CD14-positive monocyte (primary cell): ENCODE measurements at regions not wholly inside any gene's neighbourhood (a gene's known extent, or its start where the extent isn't known, plus 50 kb on each side); places are given as distances from the start of the nearest gene placed in this dataset.
A peak's percentile ranks its signal among the peaks of the same experiment; 100 is the strongest.

ENCODE experiments used
- DNase-seq, 3 donors: peaks; one replicate each; pipeline ENCODE4 v3.0.0-alpha.2; 2011 to 2022
- H2AFZ ChIP-seq: 2 replicates; pipeline ENCODE4 v1.6.0; 2012; ENCODE audit warnings: mild to moderate bottlenecking, low read depth, low read length, inconsistent platforms; ENCODE audit not compliant: insufficient read depth, poor library complexity, severe bottlenecking
- H3K27ac ChIP-seq, 2 donors: 1 replicate in 1 of 2; 2 replicates in 1 of 2; pipeline ENCODE4 v1.5.1; 2012 to 2013; ENCODE audit warnings: low read length in 2 of 2, control low read depth in 1 of 2, inconsistent platforms in 1 of 2, low read depth in 1 of 2, mild to moderate bottlenecking in 1 of 2
- H3K27me3 ChIP-seq, 2 donors: one replicate each; pipeline versions ENCODE4 v1.6.0 to v1.6.1; 2011 to 2013; ENCODE audit warnings: low read length in 2 of 2; ENCODE audit not compliant: control insufficient read depth in 2 of 2, insufficient read depth in 2 of 2
- H3K36me3 ChIP-seq, 2 donors: replicated peaks in 1 of 2; 1 replicate in 1 of 2; 2 replicates in 1 of 2; pipeline versions ENCODE4 v1.5.1 to v1.6.1; 2012 to 2013; ENCODE audit warnings: low read length in 2 of 2, control low read depth in 1 of 2, inconsistent platforms in 1 of 2, mild to moderate bottlenecking in 1 of 2; ENCODE audit not compliant: insufficient read depth in 2 of 2, control insufficient read depth in 1 of 2
- H3K4me1 ChIP-seq, 2 donors: 1 replicate in 1 of 2; 2 replicates in 1 of 2; pipeline versions ENCODE4 v1.5.1 to v1.6.1; 2012 to 2013; ENCODE audit warnings: low read length in 2 of 2, control low read depth in 1 of 2, inconsistent platforms in 1 of 2, mild to moderate bottlenecking in 1 of 2, moderate library complexity in 1 of 2; ENCODE audit not compliant: insufficient read depth in 2 of 2, control insufficient read depth in 1 of 2
- H3K4me2 ChIP-seq: replicated peaks from 2 replicates; pipeline ENCODE3; 2012; ENCODE audit warnings: low read length, moderate library complexity, mild to moderate bottlenecking; ENCODE audit not compliant: poor library complexity, severe bottlenecking; ENCODE audit errors: extremely low read depth
- H3K4me3 ChIP-seq, 3 experiments: fragments of 200-600 bp in 1 of 3; sonication (generic) in 1 of 3; replicated peaks in 1 of 3; 1 replicate in 2 of 3; 2 replicates in 1 of 3; pipeline ENCODE4 v1.5.1; 2011 to 2013; ENCODE audit warnings: low read length in 3 of 3, mild to moderate bottlenecking in 3 of 3, control low read depth in 2 of 3, low read depth in 2 of 3, inconsistent platforms in 1 of 3, moderate library complexity in 1 of 3
- H3K79me2 ChIP-seq: 2 replicates; pipeline ENCODE4 v1.6.0; 2012; ENCODE audit warnings: mild to moderate bottlenecking, control low read depth, inconsistent platforms, low read length, moderate library complexity; ENCODE audit not compliant: insufficient read depth
- H3K9ac ChIP-seq: 2 replicates; pipeline ENCODE4 v1.6.0; 2017; ENCODE audit warnings: low read length, mild to moderate bottlenecking; ENCODE audit not compliant: insufficient read depth, poor library complexity, severe bottlenecking
- H3K9me3 ChIP-seq, 2 donors: replicated peaks in 1 of 2; 1 replicate in 1 of 2; 2 replicates in 1 of 2; pipeline versions ENCODE4 v1.5.1 to v1.6.1; 2012 to 2013; ENCODE audit warnings: low read length in 2 of 2, control low read depth in 1 of 2; ENCODE audit not compliant: control insufficient read depth in 1 of 2, insufficient read depth in 1 of 2
- H4K20me1 ChIP-seq: 2 replicates; pipeline ENCODE4 v1.6.0; 2012; ENCODE audit warnings: mild to moderate bottlenecking, low read length, control low read depth, moderate library complexity; ENCODE audit not compliant: insufficient read depth
- H3K27ac Mint-ChIP-seq, 7 donors: one replicate each; pipeline ENCODE4 v1.8.0; 2020; ENCODE audit warnings: mild to moderate bottlenecking in 7 of 7, mixed read lengths in 7 of 7, moderate library complexity in 6 of 7, inconsistent platforms in 2 of 7
- H3K27me3 Mint-ChIP-seq, 3 donors: one replicate each; pipeline ENCODE4 v1.8.0; 2021 to 2022; ENCODE audit warnings: low read depth in 3 of 3, mild to moderate bottlenecking in 3 of 3, mixed read lengths in 3 of 3, moderate library complexity in 3 of 3, inconsistent platforms in 1 of 3
- H3K36me3 Mint-ChIP-seq, 2 donors: one replicate each; pipeline ENCODE4 v1.8.0; 2020; ENCODE audit warnings: mixed read lengths in 2 of 2, inconsistent platforms in 1 of 2, mild to moderate bottlenecking in 1 of 2
- H3K4me1 Mint-ChIP-seq: one replicate; pipeline ENCODE4 v1.8.0; 2020; ENCODE audit warnings: mild to moderate bottlenecking, mixed read lengths
- H3K4me3 Mint-ChIP-seq, 2 donors: one replicate each; pipeline ENCODE4 v1.8.0; 2020; ENCODE audit warnings: mild to moderate bottlenecking in 2 of 2, mixed read lengths in 2 of 2, moderate library complexity in 1 of 2
- H3K9me3 Mint-ChIP-seq, 7 donors: one replicate each; pipeline ENCODE4 v1.8.0; 2020 to 2022; ENCODE audit warnings: mixed read lengths in 7 of 7, mild to moderate bottlenecking in 6 of 7, moderate library complexity in 6 of 7, inconsistent platforms in 2 of 7
- WGBS: methylation state at CpG from one replicate; pipeline ENCODE4 v1.1.5; 2013; ENCODE audit warnings: missing lambda C conversion rate; ENCODE audit not compliant: insufficient coverage; 5-methylcytosine and 5-hydroxymethylcytosine counted together
- intact Hi-C, 2 donors: fragments of 100-400 bp; cut with micrococcal nuclease; formaldehyde crosslinking; loops; one replicate each; pipeline versions ENCODE4 v1.15.0 to v1.15.1; 2023
- TF ChIP-seq, protein P1 (sequence below): fragments of 200-600 bp; IDR thresholded peaks from one replicate; pipeline ENCODE4 v1.8.0; 2022; ENCODE audit warnings: antibody characterized with exemption, mild to moderate bottlenecking

DNA sequence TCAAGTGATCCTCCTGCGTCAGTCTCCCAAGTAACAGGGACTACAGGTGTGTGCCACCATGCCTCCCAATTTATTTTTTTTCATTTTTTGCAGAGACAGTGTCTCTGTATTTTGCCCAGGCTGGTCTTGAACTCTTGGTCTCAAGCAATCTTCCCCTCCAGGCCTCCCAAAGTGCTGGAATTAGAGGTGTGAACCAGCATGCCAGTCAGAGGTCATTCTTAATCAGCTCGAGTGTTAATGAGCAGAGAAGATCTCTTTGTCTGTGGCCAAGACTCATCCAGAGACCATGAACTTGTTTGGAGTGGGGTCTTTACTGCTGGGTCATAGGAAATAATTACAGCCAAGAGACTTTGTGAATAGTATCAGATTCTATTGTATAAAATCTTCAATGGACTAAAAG lies 99.2 kb upstream of the AP1S2 start:
- H3K9me3 Mint-ChIP-seq, result peaks cover 0 to 5% (median 0%) of the 10 kb centered on the region in 7 donors
- Histone ChIP-seq H3K36me3 (no peaks in the 10 kb centered on the region), H3K79me2 (no peaks in the 10 kb centered on the region), H3K9me3 (no peaks in the 10 kb centered on the region), H3K4me2 (no peak overlapping the region), H4K20me1 (no peaks in the 10 kb centered on the region), H2AFZ (no peak overlapping the region), H3K27ac (no peak overlapping the region), H3K4me1 (no peaks in the 10 kb centered on the region), H3K27me3 (peaks cover 0 to 70% of the 10 kb centered on the region in 2 donors), H3K4me3 (no peak overlapping the region), H3K9ac (no peak overlapping the region)
- TF ChIP-seq, protein P1, sequence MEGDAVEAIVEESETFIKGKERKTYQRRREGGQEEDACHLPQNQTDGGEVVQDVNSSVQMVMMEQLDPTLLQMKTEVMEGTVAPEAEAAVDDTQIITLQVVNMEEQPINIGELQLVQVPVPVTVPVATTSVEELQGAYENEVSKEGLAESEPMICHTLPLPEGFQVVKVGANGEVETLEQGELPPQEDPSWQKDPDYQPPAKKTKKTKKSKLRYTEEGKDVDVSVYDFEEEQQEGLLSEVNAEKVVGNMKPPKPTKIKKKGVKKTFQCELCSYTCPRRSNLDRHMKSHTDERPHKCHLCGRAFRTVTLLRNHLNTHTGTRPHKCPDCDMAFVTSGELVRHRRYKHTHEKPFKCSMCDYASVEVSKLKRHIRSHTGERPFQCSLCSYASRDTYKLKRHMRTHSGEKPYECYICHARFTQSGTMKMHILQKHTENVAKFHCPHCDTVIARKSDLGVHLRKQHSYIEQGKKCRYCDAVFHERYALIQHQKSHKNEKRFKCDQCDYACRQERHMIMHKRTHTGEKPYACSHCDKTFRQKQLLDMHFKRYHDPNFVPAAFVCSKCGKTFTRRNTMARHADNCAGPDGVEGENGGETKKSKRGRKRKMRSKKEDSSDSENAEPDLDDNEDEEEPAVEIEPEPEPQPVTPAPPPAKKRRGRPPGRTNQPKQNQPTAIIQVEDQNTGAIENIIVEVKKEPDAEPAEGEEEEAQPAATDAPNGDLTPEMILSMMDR, result no peak
- 80% methylated on average over 1 of the region's 2 CpGs for WGBS
- intact Hi-C loops, result no loop called here
- H3K4me1 Mint-ChIP-seq, result peaks cover 8% of the 10 kb centered on the region
- peaks cover 0 to 2% of the 10 kb centered on the region in 2 donors for H3K36me3 Mint-ChIP-seq
- no peak for DNase-seq
- peak overlapping the region in 1 of 7 donors; percentile 50 for H3K27ac Mint-ChIP-seq
- no peak overlapping the region for H3K4me3 Mint-ChIP-seq
- peaks cover 0 to 50% (median 4%) of the 10 kb centered on the region in 3 donors for H3K27me3 Mint-ChIP-seq

DNA sequence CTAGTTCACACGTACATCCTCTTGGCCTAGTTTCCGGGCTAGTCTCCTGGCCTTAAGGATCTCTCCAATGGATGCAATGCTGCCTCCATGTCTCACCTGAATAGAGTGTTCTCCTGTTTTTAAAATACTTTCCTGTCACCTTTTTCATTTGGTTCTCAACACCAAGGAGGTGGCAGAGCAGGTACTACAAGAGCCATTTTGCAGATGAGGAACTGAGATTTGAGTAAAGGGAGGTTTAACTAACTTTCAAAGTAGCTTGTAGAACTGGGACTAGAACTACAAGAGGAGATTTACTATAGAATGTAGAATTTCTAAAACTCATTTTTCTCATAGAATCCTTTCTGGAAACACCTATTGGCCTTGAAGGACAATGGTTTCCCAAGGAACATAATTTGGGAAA lies 97.6 kb upstream of the AP1S2 start:
- Mint-ChIP-seq H3K27ac (peak overlapping the region in 1 of 7 donors; percentile 32), H3K27me3 (peaks cover 0 to 58% (median 4%) of the 10 kb centered on the region in 3 donors), H3K9me3 (peaks cover 0 to 3% (median 0%) of the 10 kb centered on the region in 7 donors), H3K4me1 (peaks cover 20% of the 10 kb centered on the region), H3K36me3 (peaks cover 0 to 2% of the 10 kb centered on the region in 2 donors), H3K4me3 (no peak overlapping the region)
- H3K9me3 ChIP-seq, result no peaks in the 10 kb centered on the region
- peaks cover 0 to 78% of the 10 kb centered on the region in 2 donors for H3K27me3 ChIP-seq
- no peak overlapping the region for H3K9ac ChIP-seq
- no peak overlapping the region for H3K4me2 ChIP-seq
- H3K4me3 ChIP-seq, result no peak overlapping the region
- H2AFZ ChIP-seq, result no peak overlapping the region
- no peaks in the 10 kb centered on the region for H4K20me1 ChIP-seq
- TF ChIP-seq, protein P1, result no peak
- intact Hi-C loops, result no loop called here
- 100% methylated on average over 1 of the region's 2 CpGs for WGBS
- no peaks in the 10 kb centered on the region for H3K79me2 ChIP-seq
- no peak for DNase-seq
- H3K36me3 ChIP-seq, result no peaks in the 10 kb centered on the region
- peaks cover 8 to 9% of the 10 kb centered on the region in 2 donors for H3K4me1 ChIP-seq
- H3K27ac ChIP-seq, result no peak overlapping the region
